AG04449 (cell line): ENCODE measurements at regions not wholly inside any gene's neighbourhood (a gene's known extent, or its start where the extent isn't known, plus 50 kb on each side); places are given as distances from the start of the nearest gene placed in this dataset.

Source experiments
- CTCF ChIA-PET: fragments of 350-600 bp; formaldehyde crosslinking; extraction: SDS; loops from one replicate; lab custom pipeline; 2021; ENCODE audit warnings: antibody characterized with exemption; lab: Yijun Ruan, JAX
- POLR2A ChIA-PET: fragments of 400-600, 350-600 bp; formaldehyde crosslinking; extraction: SDS; loops from one replicate; lab custom pipeline; 2020; ENCODE audit warnings: antibody characterized with exemption, inconsistent platforms; lab: Yijun Ruan, JAX
- DNase-seq: peaks from one replicate; pipeline ENCODE4 v3.0.0-alpha.2; 2010; ENCODE audit warnings: low read depth, low spot score
- H3K4me3 ChIP-seq: 2 replicates; pipeline ENCODE4 v1.5.1; 2011; ENCODE audit warnings: low read depth, mild to moderate bottlenecking, control low read depth, low read length
- TF ChIP-seq, protein P1 (sequence below): IDR thresholded peaks from one replicate; pipeline ENCODE4 v1.5.1; 2011; ENCODE audit warnings: mild to moderate bottlenecking, moderate library complexity, low read length, control low read depth, inconsistent platforms; ENCODE audit not compliant: insufficient read depth; ENCODE audit errors: missing control alignments

DNA sequence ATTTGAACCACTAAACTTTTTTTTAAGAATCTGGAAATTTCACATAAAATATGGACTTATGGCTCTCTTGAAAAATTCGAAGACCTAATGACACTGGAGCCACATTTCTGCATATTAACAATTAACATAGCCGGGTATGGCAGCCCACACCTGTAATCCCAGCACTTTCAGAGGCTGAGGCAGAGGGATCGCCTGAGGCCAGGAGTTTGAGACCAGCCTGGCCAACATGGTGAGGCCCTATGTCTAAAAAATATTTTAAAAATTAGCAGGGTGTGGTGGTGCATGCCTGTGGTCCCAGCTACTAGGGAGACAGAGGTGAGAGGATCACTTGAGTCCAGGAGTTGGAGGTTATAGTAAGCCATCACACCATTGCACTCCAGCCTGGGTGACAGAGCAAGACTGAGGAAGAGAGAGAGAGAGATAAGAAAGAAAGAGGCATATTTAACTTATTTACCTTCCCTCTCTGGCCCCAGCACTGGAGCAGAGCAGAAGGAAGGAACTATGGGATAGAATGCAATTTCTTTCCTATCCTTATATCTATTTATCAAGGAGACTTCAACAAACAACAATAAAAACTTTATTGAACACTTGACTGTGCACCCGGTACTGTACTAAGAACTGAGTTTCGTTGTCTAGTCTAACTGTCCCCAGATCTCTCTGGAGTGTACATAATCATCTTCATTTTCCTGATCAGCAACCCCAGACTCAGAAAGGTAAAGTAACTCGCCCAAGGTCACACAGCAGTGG is 63.6 kb upstream of the EYA2 start:
- no peak overlapping the region for H3K4me3 ChIP-seq
- no peak for DNase-seq
- ChIA-PET CTCF (no interaction called here), POLR2A (no interaction called here)
- TF ChIP-seq, protein P1, sequence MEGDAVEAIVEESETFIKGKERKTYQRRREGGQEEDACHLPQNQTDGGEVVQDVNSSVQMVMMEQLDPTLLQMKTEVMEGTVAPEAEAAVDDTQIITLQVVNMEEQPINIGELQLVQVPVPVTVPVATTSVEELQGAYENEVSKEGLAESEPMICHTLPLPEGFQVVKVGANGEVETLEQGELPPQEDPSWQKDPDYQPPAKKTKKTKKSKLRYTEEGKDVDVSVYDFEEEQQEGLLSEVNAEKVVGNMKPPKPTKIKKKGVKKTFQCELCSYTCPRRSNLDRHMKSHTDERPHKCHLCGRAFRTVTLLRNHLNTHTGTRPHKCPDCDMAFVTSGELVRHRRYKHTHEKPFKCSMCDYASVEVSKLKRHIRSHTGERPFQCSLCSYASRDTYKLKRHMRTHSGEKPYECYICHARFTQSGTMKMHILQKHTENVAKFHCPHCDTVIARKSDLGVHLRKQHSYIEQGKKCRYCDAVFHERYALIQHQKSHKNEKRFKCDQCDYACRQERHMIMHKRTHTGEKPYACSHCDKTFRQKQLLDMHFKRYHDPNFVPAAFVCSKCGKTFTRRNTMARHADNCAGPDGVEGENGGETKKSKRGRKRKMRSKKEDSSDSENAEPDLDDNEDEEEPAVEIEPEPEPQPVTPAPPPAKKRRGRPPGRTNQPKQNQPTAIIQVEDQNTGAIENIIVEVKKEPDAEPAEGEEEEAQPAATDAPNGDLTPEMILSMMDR: no peak

DNA sequence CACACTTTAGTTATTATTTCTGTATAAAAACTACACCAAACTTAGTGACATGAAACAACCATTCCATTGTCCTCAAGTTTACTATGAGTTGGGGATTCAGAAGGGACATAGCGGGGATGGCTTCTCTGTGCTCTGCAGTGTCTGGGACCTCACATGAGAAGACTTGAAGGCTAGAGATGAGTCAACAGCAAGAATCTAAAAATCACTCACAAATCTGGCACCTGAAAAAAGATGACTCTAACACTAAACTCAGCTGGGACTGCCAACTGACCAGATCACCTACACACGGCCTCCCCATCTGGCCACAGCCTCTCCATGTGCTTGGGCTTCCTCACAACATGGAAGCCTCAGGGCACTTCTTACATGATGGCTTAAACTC is 63.0 kb upstream of the EYA2 start:
- TF ChIP-seq, protein P1: no peak
- ChIA-PET POLR2A (no interaction called here), CTCF (no interaction called here)
- no peak for DNase-seq
- no peak overlapping the region for H3K4me3 ChIP-seq

DNA sequence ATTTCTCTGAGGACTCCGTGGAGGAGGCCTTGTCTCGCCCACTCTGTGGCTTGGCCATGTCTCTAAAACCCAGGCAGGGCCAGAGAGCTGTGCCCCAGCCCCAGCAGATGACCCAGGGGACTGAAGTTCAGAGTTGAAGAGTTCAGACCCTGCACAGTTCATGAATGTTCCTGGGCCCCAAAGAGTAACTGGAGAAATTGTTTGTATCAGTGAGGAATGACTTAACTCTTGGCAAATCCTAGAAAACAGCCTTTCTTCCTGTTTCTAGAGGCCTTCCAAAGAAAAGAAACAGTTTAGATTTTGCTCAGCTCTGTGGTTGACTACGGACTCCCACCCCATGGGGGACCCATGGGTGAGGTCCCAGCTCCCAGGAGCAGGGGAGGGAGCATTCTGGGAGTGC is 62.1 kb upstream of the EYA2 start:
- no peak for DNase-seq
- TF ChIP-seq, protein P1: no peak
- ChIA-PET CTCF (no interaction called here), POLR2A (no interaction called here)
- H3K4me3 ChIP-seq: no peak overlapping the region

DNA sequence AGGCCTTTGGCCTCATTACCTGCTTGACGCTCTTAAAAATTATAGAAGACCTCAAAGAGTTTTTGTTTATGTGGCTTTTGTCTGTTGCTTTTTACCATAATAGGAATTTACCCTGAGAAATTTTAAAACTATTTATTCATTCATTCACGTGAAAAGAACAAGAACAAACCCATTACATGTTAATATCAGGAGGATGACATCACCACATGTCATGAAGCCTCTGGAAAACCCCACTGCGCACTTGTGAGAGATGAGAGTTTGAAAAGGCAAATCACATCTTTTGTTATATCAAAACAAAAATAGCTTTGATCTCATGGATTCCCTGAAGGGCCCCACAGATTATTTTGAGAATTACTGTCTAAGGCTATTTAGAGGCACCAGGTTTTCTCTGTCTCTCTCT is 61.3 kb upstream of the EYA2 start:
- POLR2A ChIA-PET: no interaction called here
- CTCF ChIA-PET: no interaction called here
- no peak for DNase-seq
- H3K4me3 ChIP-seq: no peak overlapping the region
- TF ChIP-seq, protein P1: no peak

DNA sequence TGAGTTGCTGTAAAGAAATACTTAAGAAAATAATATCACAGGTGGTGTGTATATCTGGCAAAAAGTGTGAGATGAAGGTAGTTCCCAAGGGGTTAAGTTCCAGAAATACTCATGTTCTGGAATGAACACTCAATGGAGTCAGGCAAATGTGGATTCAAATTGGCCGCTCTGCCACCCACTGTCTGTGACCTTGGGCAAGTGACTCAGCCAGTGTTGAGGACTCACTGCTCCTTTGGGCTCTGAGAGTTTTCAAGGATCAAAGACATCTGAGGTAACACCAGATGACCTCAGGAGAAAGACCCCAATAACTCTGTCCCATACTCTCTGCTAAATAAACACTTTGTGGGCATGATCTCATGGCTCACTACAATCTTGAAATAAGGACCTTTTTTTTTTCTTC is 59.2 kb upstream of the EYA2 start:
- ChIA-PET CTCF (no interaction called here), POLR2A (no interaction called here)
- TF ChIP-seq, protein P1: no peak
- DNase-seq: no peak
- H3K4me3 ChIP-seq: no peak overlapping the region

DNA sequence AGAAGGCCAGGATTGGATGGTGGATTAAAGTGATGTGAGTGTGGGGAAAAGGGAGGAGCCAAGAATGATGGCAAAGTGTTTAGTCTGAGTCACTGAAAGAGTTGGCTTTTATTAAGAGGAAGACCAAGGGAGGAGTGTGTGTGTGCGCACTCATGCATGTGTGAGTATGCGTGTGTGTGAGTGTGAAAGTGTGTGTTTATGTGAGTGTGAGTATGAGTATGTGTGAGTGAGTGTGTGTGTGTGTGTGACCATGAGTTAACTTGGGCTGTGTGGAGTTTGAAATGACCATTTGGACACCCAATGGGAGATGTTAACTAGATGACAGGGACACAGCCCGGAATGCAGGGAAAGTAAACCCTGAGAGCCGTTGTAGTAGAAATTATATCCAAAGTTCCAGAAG is 57.6 kb upstream of the EYA2 start:
- no peak for DNase-seq
- POLR2A ChIA-PET: no interaction called here

More for the DNA sequence above, 57.6 kb upstream of the EYA2 start:
- H3K4me3 ChIP-seq: no peak overlapping the region
- CTCF ChIA-PET: no interaction called here
- TF ChIP-seq, protein P1: no peak
